ENCODE measurements at regions not wholly inside any gene's neighbourhood (a gene's known extent, or its start where the extent isn't known, plus 50 kb on each side); places are given as distances from the start of the nearest gene placed in this dataset.

DNA sequence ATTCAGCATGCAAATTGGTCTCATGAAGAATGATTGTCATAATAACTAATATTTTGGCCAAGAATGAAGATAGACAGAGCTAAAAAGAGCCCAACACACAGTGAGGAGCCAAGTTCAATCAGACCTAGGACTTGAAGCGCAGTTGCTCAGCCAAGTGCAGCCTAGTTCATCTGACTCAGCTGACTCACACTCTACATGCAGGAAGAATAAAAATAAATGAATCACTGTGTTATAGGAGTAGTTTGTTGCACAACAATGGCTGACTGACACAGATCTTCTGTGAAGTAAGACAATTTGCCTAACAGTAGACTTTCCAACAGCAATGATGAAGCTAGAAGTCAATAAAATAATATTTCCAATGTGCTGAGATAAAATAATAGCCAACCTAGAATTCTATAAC lies 261.5 kb downstream of the CEMIP2 start:
- TF ChIP-seq, protein P1, sequence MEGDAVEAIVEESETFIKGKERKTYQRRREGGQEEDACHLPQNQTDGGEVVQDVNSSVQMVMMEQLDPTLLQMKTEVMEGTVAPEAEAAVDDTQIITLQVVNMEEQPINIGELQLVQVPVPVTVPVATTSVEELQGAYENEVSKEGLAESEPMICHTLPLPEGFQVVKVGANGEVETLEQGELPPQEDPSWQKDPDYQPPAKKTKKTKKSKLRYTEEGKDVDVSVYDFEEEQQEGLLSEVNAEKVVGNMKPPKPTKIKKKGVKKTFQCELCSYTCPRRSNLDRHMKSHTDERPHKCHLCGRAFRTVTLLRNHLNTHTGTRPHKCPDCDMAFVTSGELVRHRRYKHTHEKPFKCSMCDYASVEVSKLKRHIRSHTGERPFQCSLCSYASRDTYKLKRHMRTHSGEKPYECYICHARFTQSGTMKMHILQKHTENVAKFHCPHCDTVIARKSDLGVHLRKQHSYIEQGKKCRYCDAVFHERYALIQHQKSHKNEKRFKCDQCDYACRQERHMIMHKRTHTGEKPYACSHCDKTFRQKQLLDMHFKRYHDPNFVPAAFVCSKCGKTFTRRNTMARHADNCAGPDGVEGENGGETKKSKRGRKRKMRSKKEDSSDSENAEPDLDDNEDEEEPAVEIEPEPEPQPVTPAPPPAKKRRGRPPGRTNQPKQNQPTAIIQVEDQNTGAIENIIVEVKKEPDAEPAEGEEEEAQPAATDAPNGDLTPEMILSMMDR (IDR thresholded peaks at IDR 0.05; ENCODE audit: low read depth, low read length, poor library complexity, severe bottlenecking) = no peak
- no peak for TF ChIP-seq EZH2phosphoT487 (IDR thresholded peaks at IDR 0.05; ENCODE audit: borderline replicate concordance, low read length)
